ENCODE measurements at regions not wholly inside any gene's neighbourhood (a gene's known extent, or its start where the extent isn't known, plus 50 kb on each side); places are given as distances from the start of the nearest gene placed in this dataset.

- Histone ChIP-seq H3K4me1 (ENCODE audit: control insufficient read depth, insufficient read depth, low read length) (no peaks in the 10 kb centered on the region), H3K27ac (ENCODE audit: extremely low read depth, low read depth, low read length) (no peak overlapping the region), H3K36me3 (ENCODE audit: control insufficient read depth in 2 of 2, insufficient read depth in 1 of 2, low read length in 2 of 2) (no peaks in the 10 kb centered on the region), H3K4me3 (ENCODE audit: low read depth, low read length) (no peak overlapping the region), H3K9me3 (ENCODE audit: control insufficient read depth, insufficient read depth, low read depth, low read length) (no peaks in the 10 kb centered on the region)
- TF ChIP-seq HOXD13 (CRISPR knock-in tag; IDR thresholded peaks at IDR 0.05; ENCODE audit: borderline replicate concordance): no peak
- no peak for TF ChIP-seq HOXC10 (CRISPR knock-in tag; IDR thresholded peaks at IDR 0.05)
- TF ChIP-seq ZNF747 (tag by site-specific recombination; IDR thresholded peaks at IDR 0.05): no peak
- no peak for TF ChIP-seq KLF16 (tag by site-specific recombination; IDR thresholded peaks at IDR 0.05)
- no peak for TF ChIP-seq ZNF571 (tag by site-specific recombination; IDR thresholded peaks at IDR 0.05)
- TF ChIP-seq ZNF274 (IDR thresholded peaks at IDR 0.05; ENCODE audit: low read length): no peak
- no peak for TF ChIP-seq ZNF274 (tag by site-specific recombination; IDR thresholded peaks at IDR 0.05; ENCODE audit: borderline replicate concordance)
- TF ChIP-seq SP7 (tag by site-specific recombination; IDR thresholded peaks at IDR 0.05): no peak
- no peak for TF ChIP-seq ZNF658 (tag by site-specific recombination; IDR thresholded peaks at IDR 0.05)
- no peak for TF ChIP-seq ZNF449 (tag by site-specific recombination; IDR thresholded peaks at IDR 0.05)
- CTCF ChIA-PET: no interaction called here
- POLR2A ChIA-PET: no interaction called here
Measured at GRCh38 chr10:111548084-111548726, 471.4 kb downstream of the ADRA2A start.

- CTCF ChIA-PET: no interaction called here
- H3K9me3 ChIP-seq (ENCODE audit: control insufficient read depth, insufficient read depth, low read depth, low read length): no peaks in the 10 kb centered on the region
- H3K27ac ChIP-seq (ENCODE audit: extremely low read depth, low read depth, low read length): no peak overlapping the region
- no peaks in the 10 kb centered on the region for H3K4me1 ChIP-seq (ENCODE audit: control insufficient read depth, insufficient read depth, low read length)
- no peak for TF ChIP-seq ZNF529 (tag by site-specific recombination; IDR thresholded peaks at IDR 0.05; ENCODE audit: insufficient replicate concordance)
- no peak for TF ChIP-seq ZNF560 (tag by site-specific recombination; IDR thresholded peaks at IDR 0.05; ENCODE audit: borderline replicate concordance)
- no peak for TF ChIP-seq ZNF555 (tag by site-specific recombination; conservative IDR thresholded peaks at IDR 0.05)
- no peak for TF ChIP-seq GLIS1 (tag by site-specific recombination; IDR thresholded peaks at IDR 0.05)
- TF ChIP-seq RBAK (tag by site-specific recombination; IDR thresholded peaks at IDR 0.05): no peak
- no peak for TF ChIP-seq ZBTB1 (tag by site-specific recombination; IDR thresholded peaks at IDR 0.05)
- TF ChIP-seq KLF10 (tag by site-specific recombination; IDR thresholded peaks at IDR 0.05): no peak
- TF ChIP-seq ZNF747 (tag by site-specific recombination; IDR thresholded peaks at IDR 0.05): no peak
- no peak for TF ChIP-seq ZNF654 (tag by site-specific recombination; IDR thresholded peaks at IDR 0.05; ENCODE audit: low read depth)
- TF ChIP-seq ZNF23 (tag by site-specific recombination; IDR thresholded peaks at IDR 0.05; ENCODE audit: borderline replicate concordance): no peak
- no peak for TF ChIP-seq ZNF366 (tag by site-specific recombination; conservative IDR thresholded peaks at IDR 0.05)
- no peak for TF ChIP-seq ZNF548 (tag by site-specific recombination; IDR thresholded peaks at IDR 0.05)
- TF ChIP-seq ZNF830 (tag by site-specific recombination; IDR thresholded peaks at IDR 0.05; ENCODE audit: low read depth): no peak
- no peak for TF ChIP-seq ZNF19 (tag by site-specific recombination; IDR thresholded peaks at IDR 0.05; ENCODE audit: low read depth)
- TF ChIP-seq ZNF114 (tag by site-specific recombination; IDR thresholded peaks at IDR 0.05): no peak
- no peak for TF ChIP-seq ZNF157 (tag by site-specific recombination; IDR thresholded peaks at IDR 0.05)
- H3K36me3 ChIP-seq (ENCODE audit: control insufficient read depth in 2 of 2, insufficient read depth in 1 of 2, low read length in 2 of 2): no peaks in the 10 kb centered on the region
- H3K4me3 ChIP-seq (ENCODE audit: low read depth, low read length): no peak overlapping the region
- POLR2A ChIA-PET: no interaction called here
Measured at GRCh38 chr10:111551001-111551400, 474.2 kb downstream of the ADRA2A start.

Data from HEK293 (cell line).